Smooth muscle cell of the brain vasculature (primary cell): ENCODE measurements at regions not wholly inside any gene's neighbourhood (a gene's known extent, or its start where the extent isn't known, plus 50 kb on each side); places are given as distances from the start of the nearest gene placed in this dataset.

Source experiments
- DNase-seq: peaks from one replicate; pipeline ENCODE4 v3.0.0-alpha.2; 2012; ENCODE audit warnings: low read depth, low spot score

DNA sequence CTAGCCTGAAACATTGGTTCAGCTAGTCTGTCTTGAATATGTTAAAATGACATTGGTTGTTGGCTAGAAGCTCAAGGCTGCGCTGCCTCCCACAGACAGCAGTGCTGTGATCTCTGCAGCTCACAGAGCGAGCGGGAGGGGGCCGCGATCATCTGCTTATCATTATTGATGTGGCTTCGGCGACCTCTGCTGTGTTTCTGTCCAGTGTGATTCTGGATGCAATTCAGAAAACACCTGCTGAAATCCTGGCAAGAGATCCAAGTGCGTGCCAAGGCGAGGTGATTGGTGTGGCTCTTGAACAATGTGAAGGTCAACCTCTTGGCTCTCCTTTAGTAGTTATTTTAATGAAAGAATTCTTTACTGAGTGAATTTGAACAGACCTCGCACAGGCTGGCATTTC, 142.3 kb upstream of the SASH1 start:
- DNase-seq, result no peak

- no peak for DNase-seq
These were observed 141.9 kb upstream of the SASH1 start for GRCh38 chr6:148200781-148201180.

DNA sequence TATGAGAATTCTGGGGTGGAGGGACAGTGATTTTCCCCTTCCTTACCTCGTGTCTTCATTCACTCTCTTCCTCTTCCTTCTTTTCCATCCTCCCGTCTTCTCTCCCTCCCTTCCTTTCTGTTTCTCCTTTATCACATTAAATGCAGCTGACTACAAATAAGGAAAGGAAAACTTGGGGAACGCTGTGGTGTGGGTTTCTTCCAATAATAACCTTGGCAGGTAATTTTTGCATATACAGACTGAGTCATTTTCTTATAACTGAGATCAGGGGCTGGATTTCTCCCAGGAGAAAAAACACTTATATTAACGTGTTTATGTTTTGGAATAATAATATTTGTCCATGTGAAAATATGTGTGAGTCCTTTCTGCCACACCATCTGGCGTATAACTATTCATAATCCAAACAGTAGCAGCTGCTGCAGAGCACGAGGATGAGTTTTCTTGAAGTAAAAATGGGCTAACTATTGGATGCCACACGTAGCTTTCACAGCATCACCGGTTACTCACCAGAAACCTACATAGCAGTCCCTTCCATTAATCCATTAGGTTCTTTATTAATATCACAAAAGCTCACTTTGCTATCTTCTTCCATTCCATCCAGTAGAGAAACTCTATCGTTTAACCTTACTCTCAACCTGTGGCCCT, 139.2 kb upstream of the SASH1 start:
- no peak for DNase-seq

DNA sequence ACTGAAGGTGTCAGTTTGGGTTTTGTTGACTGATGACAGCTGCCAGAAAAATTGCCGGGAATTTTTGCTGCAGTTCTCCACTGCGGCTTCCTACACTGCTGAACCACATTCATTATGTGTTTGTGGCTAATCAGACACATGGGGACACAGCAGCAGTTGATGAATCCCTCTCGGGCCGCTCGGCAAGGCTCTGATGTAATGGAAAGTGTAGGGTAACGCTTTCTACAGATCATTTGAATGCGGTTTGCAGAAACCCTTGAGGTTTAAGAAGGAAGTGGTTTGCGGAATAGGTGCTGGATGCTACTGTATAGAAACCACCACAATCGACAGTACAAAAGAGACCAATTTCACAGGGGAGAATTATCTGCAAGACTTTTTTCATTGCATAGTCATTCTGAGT, 138.7 kb upstream of the SASH1 start:
- DNase-seq, result no peak

GRCh38 chr6:148208298-148208697, 134.3 kb upstream of the SASH1 start:
- no peak for DNase-seq

- DNase-seq, result no peak
These were observed 130.8 kb upstream of the SASH1 start for GRCh38 chr6:148211777-148212324.

GRCh38 chr6:148212366-148212765, 130.3 kb upstream of the SASH1 start:
- no peak for DNase-seq

GRCh38 chr6:148213366-148213765, 129.3 kb upstream of the SASH1 start:
- DNase-seq, result no peak

GRCh38 chr6:148214667-148215066, 128.0 kb upstream of the SASH1 start:
- no peak for DNase-seq

DNA sequence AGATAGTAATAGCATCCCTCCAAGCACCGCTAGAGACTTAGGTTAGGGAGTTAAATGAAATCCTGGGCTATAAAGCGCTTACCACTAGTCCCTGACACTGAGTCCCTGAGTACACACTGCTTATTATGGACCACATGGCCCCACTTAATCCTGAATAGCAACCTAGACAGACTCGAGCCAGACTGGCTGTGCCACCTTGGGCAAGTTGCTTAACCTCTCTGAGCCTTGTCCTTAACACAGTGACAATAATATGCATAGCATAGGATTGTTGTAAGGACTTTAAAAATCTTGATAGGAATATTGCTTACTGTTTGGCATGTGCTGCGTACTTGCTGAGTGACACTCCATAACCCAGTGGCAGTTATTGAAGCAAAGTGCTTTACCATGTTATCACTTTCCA, 125.6 kb upstream of the SASH1 start:
- no peak for DNase-seq

GRCh38 chr6:148217921-148218320, 124.7 kb upstream of the SASH1 start:
- DNase-seq, result no peak

GRCh38 chr6:148218542-148219258, 123.9 kb upstream of the SASH1 start:
- no peak for DNase-seq

GRCh38 chr6:148221196-148221979, 121.2 kb upstream of the SASH1 start:
- DNase-seq, result no peak

- no peak for DNase-seq
These were observed 120.3 kb upstream of the SASH1 start for GRCh38 chr6:148222376-148222775.

- DNase-seq, result no peak
These were observed 119.8 kb upstream of the SASH1 start for GRCh38 chr6:148222846-148223245.

DNA sequence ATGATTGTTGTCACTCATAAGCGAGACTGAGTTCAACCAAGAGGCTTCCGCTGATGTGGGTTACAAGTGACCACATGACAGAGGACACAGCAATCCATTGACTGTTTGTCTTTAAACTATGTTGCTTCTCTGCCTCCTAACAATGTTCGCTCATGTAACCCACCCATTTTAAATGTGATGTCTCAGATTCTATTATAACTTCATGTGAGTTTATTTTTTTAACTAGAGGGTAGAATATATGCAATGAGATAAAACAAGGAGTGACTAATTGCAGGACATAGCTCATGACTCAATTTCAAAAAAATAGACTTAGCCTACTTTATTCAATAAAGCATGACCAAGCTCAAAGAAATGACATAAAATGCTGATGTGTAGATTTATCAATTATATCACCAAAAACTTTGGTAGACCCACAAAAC, 119.2 kb upstream of the SASH1 start:
- no peak for DNase-seq

- no peak for DNase-seq
These were observed 116.8 kb upstream of the SASH1 start for GRCh38 chr6:148225871-148226270.

GRCh38 chr6:148226284-148226683, 116.4 kb upstream of the SASH1 start:
- no peak for DNase-seq

DNA sequence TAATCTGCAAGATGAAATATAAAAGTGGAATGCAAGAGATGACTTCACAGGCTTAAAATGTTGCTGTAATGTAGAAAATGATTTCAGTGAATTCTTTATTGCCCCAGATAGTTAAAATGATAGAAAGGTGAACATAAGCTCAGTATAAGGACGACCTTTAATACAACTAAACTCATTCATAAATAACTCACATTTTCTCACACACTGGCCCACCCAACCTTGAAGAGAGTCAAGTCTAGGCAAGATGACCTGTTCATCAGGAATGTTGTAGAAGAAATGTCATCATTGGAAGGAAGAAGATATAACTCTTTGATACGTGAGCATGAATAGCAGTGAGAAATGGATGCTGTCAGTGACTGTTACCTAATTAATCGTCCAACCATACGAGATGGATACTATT, 111.1 kb upstream of the SASH1 start:
- no peak for DNase-seq

DNA sequence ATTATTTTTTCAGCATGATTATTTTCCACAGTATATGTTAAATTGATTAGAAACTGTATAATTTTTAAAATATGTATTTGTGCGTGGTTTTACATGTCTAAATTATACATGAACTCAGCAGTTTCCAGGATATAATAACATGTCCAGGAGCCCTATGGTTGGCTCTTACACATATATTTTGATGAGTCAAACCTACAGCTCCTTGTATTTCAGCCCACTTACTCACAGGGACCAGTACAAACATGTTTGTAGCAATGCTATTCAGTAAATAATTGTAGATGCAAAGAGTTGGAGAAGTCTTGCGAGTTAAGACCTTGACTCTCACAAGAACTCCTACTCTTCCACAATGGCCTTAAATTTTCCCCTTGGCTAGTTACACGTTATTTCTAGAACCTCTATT, 107.2 kb upstream of the SASH1 start:
- no peak for DNase-seq

DNA sequence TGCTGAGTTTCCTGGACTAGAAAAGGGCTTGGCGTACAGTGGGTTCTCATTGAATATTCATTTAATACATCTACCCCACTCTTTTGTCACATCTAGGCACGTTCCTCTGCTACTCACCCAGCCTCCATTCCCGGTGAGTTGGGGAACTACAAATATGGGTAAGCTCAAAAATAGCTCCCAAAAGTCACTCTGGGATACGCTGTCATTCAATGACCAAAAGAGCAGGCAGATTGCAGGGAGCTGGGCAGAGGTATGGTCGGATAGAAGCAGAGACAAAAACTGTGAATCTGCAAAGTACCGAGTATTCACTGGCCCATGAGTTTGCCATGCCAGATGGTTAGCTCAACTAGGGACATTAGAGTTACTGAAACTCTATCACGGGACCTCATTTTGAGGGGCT, 103.9 kb upstream of the SASH1 start:
- no peak for DNase-seq

DNA sequence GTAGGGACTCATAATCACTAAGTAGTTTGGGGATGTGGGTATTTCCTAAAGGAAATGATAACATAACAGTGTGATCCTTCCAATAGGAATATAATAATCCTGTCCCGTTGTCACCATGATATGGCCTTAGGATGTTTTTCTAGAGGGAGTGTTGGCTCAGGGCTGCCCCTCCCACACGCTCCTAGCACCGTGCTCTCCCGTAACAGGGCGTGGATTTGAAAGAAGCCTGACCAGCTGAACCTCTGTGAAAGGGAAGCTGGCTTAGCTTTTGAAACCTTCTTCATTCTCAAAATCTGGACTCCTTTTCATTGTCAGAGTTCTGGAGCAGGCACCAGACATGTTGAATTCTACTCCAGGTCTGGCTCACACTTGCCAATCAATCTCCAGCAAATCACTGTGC, 103.4 kb upstream of the SASH1 start:
- no peak for DNase-seq
